HepG2 (cell line): ENCODE measurements at regions not wholly inside any gene's neighbourhood (a gene's known extent, or its start where the extent isn't known, plus 50 kb on each side); places are given as distances from the start of the nearest gene placed in this dataset.

ENCODE experiments used
- EZH2 ChIP-seq: conservative IDR thresholded peaks from 2 replicates; pipeline ENCODE4 v1.6.1; 2012; ENCODE audit warnings: mild to moderate bottlenecking, low read depth, low read length, moderate library complexity
- MAFK ChIP-seq, 2 experiments: IDR thresholded peaks in 1 of 2; conservative IDR thresholded peaks in 1 of 2; 2 replicates each; pipeline ENCODE4 v1.6.1; 2011; ENCODE audit warnings: improper control_type of control experiment in 2 of 2, low read length in 2 of 2
- POLR2AphosphoS5 ChIP-seq: IDR thresholded peaks from 2 replicates; pipeline ENCODE4 v1.6.1; 2012; ENCODE audit warnings: low read depth, low read length
- YY1 ChIP-seq: IDR thresholded peaks from 2 replicates; pipeline ENCODE4 v1.6.1; 2011; ENCODE audit warnings: low read length, low read depth, moderate library complexity, mild to moderate bottlenecking; ENCODE audit not compliant: insufficient read depth, insufficient replicate concordance
- ZNF274 ChIP-seq: sonication (generic); formaldehyde crosslinking; IDR thresholded peaks from 2 replicates; pipeline ENCODE4 v1.5.1; 2020; ENCODE audit warnings: mild to moderate bottlenecking, missing genetic modification reagents
- ZNF543 ChIP-seq: sonication (generic); formaldehyde crosslinking; IDR thresholded peaks from 2 replicates; pipeline ENCODE4 v1.4.0; 2020; ENCODE audit warnings: mild to moderate bottlenecking, missing genetic modification reagents
- TF ChIP-seq, protein P1 (sequence below): sonication (generic); formaldehyde crosslinking; IDR thresholded peaks from 2 replicates; pipeline ENCODE4 v1.5.0; 2020; ENCODE audit warnings: mild to moderate bottlenecking, missing genetic modification reagents, moderate library complexity

DNA sequence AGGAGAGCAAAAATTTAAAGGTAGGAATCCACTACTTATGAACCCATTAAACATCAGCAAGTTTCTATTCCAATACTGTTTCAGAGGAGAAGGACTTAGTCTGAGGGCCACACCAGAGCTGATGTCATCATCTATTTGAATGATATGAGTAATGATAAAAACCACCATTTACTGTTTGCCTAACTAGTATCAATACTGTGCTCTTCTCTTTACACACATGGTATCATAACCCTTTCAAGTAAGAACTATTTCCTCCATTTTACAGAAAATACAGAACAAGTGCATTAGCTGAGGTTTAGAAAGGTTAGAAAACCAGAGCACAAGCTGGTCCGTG lies 651.3 kb upstream of the KIRREL3 start:
- TF ChIP-seq POLR2AphosphoS5 (no peak), MAFK (conservative IDR thresholded peaks at IDR 0.05 in 1 of 2, IDR thresholded peaks at IDR 0.05 in 1 of 2; ENCODE audit: low read length in 2 of 2) (no peak), YY1 (no peak), EZH2 (no peak), ZNF543 (no peak), ZNF274 (CRISPR knock-in tag) (no peak)
- TF ChIP-seq, protein P1, sequence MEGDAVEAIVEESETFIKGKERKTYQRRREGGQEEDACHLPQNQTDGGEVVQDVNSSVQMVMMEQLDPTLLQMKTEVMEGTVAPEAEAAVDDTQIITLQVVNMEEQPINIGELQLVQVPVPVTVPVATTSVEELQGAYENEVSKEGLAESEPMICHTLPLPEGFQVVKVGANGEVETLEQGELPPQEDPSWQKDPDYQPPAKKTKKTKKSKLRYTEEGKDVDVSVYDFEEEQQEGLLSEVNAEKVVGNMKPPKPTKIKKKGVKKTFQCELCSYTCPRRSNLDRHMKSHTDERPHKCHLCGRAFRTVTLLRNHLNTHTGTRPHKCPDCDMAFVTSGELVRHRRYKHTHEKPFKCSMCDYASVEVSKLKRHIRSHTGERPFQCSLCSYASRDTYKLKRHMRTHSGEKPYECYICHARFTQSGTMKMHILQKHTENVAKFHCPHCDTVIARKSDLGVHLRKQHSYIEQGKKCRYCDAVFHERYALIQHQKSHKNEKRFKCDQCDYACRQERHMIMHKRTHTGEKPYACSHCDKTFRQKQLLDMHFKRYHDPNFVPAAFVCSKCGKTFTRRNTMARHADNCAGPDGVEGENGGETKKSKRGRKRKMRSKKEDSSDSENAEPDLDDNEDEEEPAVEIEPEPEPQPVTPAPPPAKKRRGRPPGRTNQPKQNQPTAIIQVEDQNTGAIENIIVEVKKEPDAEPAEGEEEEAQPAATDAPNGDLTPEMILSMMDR (CRISPR knock-in tag): no peak
